ENCODE measurements at regions not wholly inside any gene's neighbourhood (a gene's known extent, or its start where the extent isn't known, plus 50 kb on each side); places are given as distances from the start of the nearest gene placed in this dataset.

DNA sequence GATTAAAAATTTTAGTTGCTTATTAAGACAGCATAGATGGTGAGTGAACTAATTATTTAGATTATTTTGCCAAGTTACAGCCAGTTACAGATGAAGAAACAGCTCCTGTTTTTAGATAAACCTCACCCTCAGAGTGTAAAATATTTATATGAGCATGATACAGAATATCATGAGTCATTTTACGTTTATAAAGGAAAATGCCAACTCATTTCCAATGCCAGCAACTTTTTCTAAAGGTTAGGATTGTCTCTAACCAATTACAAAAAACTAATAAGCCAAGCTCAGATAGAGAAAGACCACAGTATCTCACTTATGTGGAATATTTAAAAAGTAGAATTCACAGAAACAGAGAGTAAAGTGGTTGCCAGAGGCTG is 590.1 kb downstream of the LTN1 start:
- Histone ChIP-seq H3K27me3 (ENCODE audit: control insufficient read depth in 2 of 2, insufficient read depth in 2 of 2, low read length in 2 of 2) (no peaks in the 10 kb centered on the region), H3K4me3 (replicated peaks in 1 of 3; ENCODE audit: low read depth in 2 of 3, low read length in 3 of 3) (no peak overlapping the region), H2AFZ (ENCODE audit: insufficient read depth, low read depth, low read length, poor library complexity, severe bottlenecking) (no peak overlapping the region), H3K79me2 (ENCODE audit: insufficient read depth, low read length) (no peaks in the 10 kb centered on the region), H3K27ac (ENCODE audit: low read depth in 1 of 2, low read length in 2 of 2) (no peak overlapping the region), H3K4me1 (ENCODE audit: control insufficient read depth in 1 of 2, insufficient read depth in 2 of 2, low read length in 2 of 2) (no peaks in the 10 kb centered on the region), H3K36me3 (replicated peaks in 1 of 2; ENCODE audit: control insufficient read depth in 1 of 2, insufficient read depth in 2 of 2, low read length in 2 of 2) (no peaks in the 10 kb centered on the region), H3K9ac (ENCODE audit: insufficient read depth, low read length, poor library complexity, severe bottlenecking) (no peak overlapping the region), H3K9me3 (replicated peaks in 1 of 2; ENCODE audit: control insufficient read depth in 1 of 2, insufficient read depth in 1 of 2, low read length in 2 of 2) (peaks cover 0 to 4% of the 10 kb centered on the region in 2 donors), H4K20me1 (ENCODE audit: insufficient read depth, low read length) (no peaks in the 10 kb centered on the region), H3K4me2 (replicated peaks; ENCODE audit: extremely low read depth, low read length, poor library complexity, severe bottlenecking) (no peak overlapping the region)
- intact Hi-C loops (cut with micrococcal nuclease), result no loop called here
- Mint-ChIP-seq H3K27me3 (ENCODE audit: low read depth in 3 of 3) (no peaks in the 10 kb centered on the region), H3K4me3 (no peak overlapping the region), H3K36me3 (no peaks in the 10 kb centered on the region), H3K4me1 (no peaks in the 10 kb centered on the region), H3K9me3 (peaks cover 6 to 14% (median 9%) of the 10 kb centered on the region in 7 donors), H3K27ac (no peak overlapping the region)
- no peak for DNase-seq
- no CpG with 5 or more reads among the region's 1 CpG for WGBS (ENCODE audit: insufficient coverage)
- TF ChIP-seq, protein P1, sequence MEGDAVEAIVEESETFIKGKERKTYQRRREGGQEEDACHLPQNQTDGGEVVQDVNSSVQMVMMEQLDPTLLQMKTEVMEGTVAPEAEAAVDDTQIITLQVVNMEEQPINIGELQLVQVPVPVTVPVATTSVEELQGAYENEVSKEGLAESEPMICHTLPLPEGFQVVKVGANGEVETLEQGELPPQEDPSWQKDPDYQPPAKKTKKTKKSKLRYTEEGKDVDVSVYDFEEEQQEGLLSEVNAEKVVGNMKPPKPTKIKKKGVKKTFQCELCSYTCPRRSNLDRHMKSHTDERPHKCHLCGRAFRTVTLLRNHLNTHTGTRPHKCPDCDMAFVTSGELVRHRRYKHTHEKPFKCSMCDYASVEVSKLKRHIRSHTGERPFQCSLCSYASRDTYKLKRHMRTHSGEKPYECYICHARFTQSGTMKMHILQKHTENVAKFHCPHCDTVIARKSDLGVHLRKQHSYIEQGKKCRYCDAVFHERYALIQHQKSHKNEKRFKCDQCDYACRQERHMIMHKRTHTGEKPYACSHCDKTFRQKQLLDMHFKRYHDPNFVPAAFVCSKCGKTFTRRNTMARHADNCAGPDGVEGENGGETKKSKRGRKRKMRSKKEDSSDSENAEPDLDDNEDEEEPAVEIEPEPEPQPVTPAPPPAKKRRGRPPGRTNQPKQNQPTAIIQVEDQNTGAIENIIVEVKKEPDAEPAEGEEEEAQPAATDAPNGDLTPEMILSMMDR (IDR thresholded peaks at IDR 0.05), result no peak

DNA sequence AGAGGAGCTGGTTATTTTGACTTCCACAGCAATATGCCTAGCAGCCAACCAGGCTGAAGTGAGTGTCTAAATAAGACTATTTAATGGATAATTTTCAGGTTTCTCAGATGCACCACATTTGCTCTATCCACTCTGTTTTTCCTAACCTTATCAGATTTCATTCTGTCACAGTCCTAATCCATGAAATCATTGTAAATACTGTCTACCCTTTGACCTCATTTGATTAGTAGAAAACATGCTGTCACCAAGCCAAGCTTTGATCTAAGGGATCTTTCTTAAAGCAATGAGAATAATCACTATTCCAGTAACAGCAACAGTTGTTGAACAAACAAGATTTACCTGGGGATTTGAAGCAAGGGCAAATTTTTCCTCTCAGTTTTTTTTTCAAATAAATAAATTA is 595.6 kb downstream of the LTN1 start:
- Histone ChIP-seq H3K4me1 (ENCODE audit: control insufficient read depth in 1 of 2, insufficient read depth in 2 of 2, low read length in 2 of 2) (no peaks in the 10 kb centered on the region), H3K9ac (ENCODE audit: insufficient read depth, low read length, poor library complexity, severe bottlenecking) (no peak overlapping the region), H2AFZ (ENCODE audit: insufficient read depth, low read depth, low read length, poor library complexity, severe bottlenecking) (no peak overlapping the region), H3K27ac (ENCODE audit: low read depth in 1 of 2, low read length in 2 of 2) (no peak overlapping the region), H3K79me2 (ENCODE audit: insufficient read depth, low read length) (no peaks in the 10 kb centered on the region), H3K4me2 (replicated peaks; ENCODE audit: extremely low read depth, low read length, poor library complexity, severe bottlenecking) (no peak overlapping the region), H3K27me3 (ENCODE audit: control insufficient read depth in 2 of 2, insufficient read depth in 2 of 2, low read length in 2 of 2) (no peaks in the 10 kb centered on the region), H3K9me3 (replicated peaks in 1 of 2; ENCODE audit: control insufficient read depth in 1 of 2, insufficient read depth in 1 of 2, low read length in 2 of 2) (peaks cover 0 to 16% of the 10 kb centered on the region in 2 donors), H3K36me3 (replicated peaks in 1 of 2; ENCODE audit: control insufficient read depth in 1 of 2, insufficient read depth in 2 of 2, low read length in 2 of 2) (no peaks in the 10 kb centered on the region), H4K20me1 (ENCODE audit: insufficient read depth, low read length) (no peaks in the 10 kb centered on the region), H3K4me3 (replicated peaks in 1 of 3; ENCODE audit: low read depth in 2 of 3, low read length in 3 of 3) (no peak overlapping the region)
- Mint-ChIP-seq H3K4me3 (no peak overlapping the region), H3K9me3 (peaks cover 7 to 35% (median 18%) of the 10 kb centered on the region in 7 donors), H3K4me1 (no peaks in the 10 kb centered on the region), H3K36me3 (no peaks in the 10 kb centered on the region), H3K27ac (no peak overlapping the region), H3K27me3 (ENCODE audit: low read depth in 3 of 3) (peaks cover 0 to 2% (median 0%) of the 10 kb centered on the region in 3 donors)
- DNase-seq, result no peak
- intact Hi-C loops (cut with micrococcal nuclease), result no loop called here
- TF ChIP-seq, protein P1 (IDR thresholded peaks at IDR 0.05), result no peak
